PC-9 (cell line): ENCODE measurements at regions not wholly inside any gene's neighbourhood (a gene's known extent, or its start where the extent isn't known, plus 50 kb on each side); places are given as distances from the start of the nearest gene placed in this dataset.

ENCODE experiments used
- EZH2 ChIP-seq: fragments of 200-600 bp; sonication (generic); IDR thresholded peaks from 2 replicates; pipeline ENCODE4 v1.8.0; 2017; ENCODE audit warnings: antibody characterized with exemption, low read depth
- TF ChIP-seq, protein P1 (sequence below): fragments of 200-600 bp; sonication (generic); conservative IDR thresholded peaks from 2 replicates; pipeline ENCODE4 v1.6.1; 2017; ENCODE audit warnings: mixed run types, antibody characterized with exemption, mild to moderate bottlenecking, moderate library complexity

DNA sequence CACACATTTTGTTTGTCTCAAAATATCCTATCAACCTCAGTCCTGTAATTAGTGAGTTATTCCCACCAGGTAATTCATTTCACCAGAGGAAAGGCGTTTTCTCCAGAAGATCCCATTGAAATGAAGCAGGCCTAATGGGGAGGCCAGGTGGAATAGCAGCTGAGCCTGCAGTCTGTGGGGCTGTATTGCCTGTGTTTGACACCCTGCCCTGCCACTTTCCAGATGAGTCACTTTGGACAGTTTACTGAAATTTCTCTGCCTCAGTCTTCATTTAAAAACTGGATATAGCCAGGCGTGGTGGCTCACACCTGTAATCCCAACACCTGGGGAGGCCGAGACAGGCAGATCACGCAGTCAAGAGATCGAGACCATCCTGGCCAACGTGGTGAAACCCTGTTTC lies 78.1 kb upstream of the PPP2R5A start:
- TF ChIP-seq, protein P1, sequence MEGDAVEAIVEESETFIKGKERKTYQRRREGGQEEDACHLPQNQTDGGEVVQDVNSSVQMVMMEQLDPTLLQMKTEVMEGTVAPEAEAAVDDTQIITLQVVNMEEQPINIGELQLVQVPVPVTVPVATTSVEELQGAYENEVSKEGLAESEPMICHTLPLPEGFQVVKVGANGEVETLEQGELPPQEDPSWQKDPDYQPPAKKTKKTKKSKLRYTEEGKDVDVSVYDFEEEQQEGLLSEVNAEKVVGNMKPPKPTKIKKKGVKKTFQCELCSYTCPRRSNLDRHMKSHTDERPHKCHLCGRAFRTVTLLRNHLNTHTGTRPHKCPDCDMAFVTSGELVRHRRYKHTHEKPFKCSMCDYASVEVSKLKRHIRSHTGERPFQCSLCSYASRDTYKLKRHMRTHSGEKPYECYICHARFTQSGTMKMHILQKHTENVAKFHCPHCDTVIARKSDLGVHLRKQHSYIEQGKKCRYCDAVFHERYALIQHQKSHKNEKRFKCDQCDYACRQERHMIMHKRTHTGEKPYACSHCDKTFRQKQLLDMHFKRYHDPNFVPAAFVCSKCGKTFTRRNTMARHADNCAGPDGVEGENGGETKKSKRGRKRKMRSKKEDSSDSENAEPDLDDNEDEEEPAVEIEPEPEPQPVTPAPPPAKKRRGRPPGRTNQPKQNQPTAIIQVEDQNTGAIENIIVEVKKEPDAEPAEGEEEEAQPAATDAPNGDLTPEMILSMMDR, result no peak
- TF ChIP-seq EZH2, result no peak
